PC-3 (cell line): ENCODE measurements at regions not wholly inside any gene's neighbourhood (a gene's known extent, or its start where the extent isn't known, plus 50 kb on each side); places are given as distances from the start of the nearest gene placed in this dataset.

Source experiments
- EZH2 ChIP-seq: fragments of 300-600 bp; sonication (generic); IDR thresholded peaks from one replicate; pipeline ENCODE4 v1.6.1; 2017; ENCODE audit warnings: antibody characterized with exemption, mild to moderate bottlenecking, low read length; ENCODE audit not compliant: unreplicated experiment
- EZH2phosphoT487 ChIP-seq: fragments of 300-600 bp; sonication (generic); IDR thresholded peaks from 2 replicates; pipeline ENCODE4 v1.6.1; 2018; ENCODE audit warnings: mild to moderate bottlenecking, antibody characterized with exemption, low read length, borderline replicate concordance
- TF ChIP-seq, protein P1 (sequence below): fragments of 300-600 bp; sonication (generic); conservative IDR thresholded peaks from 2 replicates; pipeline ENCODE4 v1.5.1; 2017; ENCODE audit warnings: antibody characterized with exemption, low read depth, mild to moderate bottlenecking, low read length

DNA sequence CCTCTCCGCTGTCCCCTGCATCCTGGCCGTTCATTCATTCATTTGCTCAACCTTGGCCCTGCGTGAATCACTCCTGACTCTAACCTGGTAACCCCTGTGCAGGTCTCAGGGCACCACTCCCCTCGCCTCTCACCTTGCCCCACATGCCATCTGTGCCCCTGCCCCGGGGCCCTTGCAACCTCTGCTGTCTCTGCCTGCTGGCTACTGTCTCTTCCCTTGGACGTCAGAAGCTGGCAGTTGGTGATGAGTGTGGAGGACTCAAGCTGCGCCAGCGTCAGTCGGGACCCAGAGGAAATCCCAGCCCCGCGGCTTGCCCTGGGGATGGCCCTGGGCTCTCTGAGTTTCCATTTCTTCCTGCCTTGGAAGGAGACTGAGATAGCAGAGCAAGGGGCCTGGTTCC is 154.9 kb downstream of the OLFM1 start:
- TF ChIP-seq, protein P1, sequence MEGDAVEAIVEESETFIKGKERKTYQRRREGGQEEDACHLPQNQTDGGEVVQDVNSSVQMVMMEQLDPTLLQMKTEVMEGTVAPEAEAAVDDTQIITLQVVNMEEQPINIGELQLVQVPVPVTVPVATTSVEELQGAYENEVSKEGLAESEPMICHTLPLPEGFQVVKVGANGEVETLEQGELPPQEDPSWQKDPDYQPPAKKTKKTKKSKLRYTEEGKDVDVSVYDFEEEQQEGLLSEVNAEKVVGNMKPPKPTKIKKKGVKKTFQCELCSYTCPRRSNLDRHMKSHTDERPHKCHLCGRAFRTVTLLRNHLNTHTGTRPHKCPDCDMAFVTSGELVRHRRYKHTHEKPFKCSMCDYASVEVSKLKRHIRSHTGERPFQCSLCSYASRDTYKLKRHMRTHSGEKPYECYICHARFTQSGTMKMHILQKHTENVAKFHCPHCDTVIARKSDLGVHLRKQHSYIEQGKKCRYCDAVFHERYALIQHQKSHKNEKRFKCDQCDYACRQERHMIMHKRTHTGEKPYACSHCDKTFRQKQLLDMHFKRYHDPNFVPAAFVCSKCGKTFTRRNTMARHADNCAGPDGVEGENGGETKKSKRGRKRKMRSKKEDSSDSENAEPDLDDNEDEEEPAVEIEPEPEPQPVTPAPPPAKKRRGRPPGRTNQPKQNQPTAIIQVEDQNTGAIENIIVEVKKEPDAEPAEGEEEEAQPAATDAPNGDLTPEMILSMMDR: no peak
- TF ChIP-seq EZH2phosphoT487 (no peak), EZH2 (no peak)
